GM19238 (cell line): ENCODE measurements at regions not wholly inside any gene's neighbourhood (a gene's known extent, or its start where the extent isn't known, plus 50 kb on each side); places are given as distances from the start of the nearest gene placed in this dataset.

Experiments used
- DNase-seq: peaks from one replicate; pipeline ENCODE4 v3.0.0; 2011; ENCODE audit warnings: low spot score; ENCODE audit not compliant: insufficient read length

- DNase-seq = no peak
These were observed 258.3 kb upstream of the SALL3 start for GRCh38 chr18:78721238-78721875.

GRCh38 chr18:78721981-78722380 lies 257.6 kb upstream of the SALL3 start:
- DNase-seq = no peak

- DNase-seq = no peak
These were observed 257.2 kb upstream of the SALL3 start for GRCh38 chr18:78722386-78722785.

DNA sequence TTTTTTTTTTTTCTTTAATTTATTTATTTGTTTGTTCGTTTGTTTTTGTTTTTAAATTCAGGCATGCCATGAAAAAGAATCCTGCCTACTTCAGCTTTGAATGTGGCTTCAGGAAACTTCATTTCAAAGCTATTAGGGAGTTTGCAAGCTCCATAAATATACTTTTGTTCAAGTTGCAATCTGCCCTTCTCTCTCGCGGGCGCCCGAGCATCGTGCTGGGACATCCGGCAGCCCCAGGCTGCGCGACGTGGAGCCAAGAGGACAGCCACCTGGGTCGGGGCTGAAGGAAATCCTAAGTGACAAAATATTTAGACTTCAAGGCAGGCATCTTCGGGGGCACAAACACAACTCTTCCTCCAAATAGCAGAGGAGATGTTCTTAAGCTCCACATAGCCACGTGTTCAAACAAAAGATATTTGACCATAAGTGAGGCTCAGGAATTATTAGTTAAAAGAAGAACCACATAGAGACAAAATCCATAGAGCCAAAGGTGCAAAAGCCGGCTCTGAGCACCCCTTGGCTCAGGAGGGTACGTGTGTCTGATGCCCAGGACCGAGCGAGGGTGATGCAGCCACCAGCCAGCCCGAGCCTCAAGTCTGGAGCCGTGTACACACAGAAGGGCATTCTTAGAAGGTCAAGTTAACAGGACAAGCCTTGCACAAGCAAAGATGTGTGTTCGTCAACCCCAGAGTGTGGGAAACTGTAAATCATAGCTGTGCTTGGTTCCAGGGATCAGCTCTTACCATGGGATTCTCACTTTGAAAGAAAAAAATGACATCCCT lies 256.5 kb upstream of the SALL3 start:
- no peak for DNase-seq

DNA sequence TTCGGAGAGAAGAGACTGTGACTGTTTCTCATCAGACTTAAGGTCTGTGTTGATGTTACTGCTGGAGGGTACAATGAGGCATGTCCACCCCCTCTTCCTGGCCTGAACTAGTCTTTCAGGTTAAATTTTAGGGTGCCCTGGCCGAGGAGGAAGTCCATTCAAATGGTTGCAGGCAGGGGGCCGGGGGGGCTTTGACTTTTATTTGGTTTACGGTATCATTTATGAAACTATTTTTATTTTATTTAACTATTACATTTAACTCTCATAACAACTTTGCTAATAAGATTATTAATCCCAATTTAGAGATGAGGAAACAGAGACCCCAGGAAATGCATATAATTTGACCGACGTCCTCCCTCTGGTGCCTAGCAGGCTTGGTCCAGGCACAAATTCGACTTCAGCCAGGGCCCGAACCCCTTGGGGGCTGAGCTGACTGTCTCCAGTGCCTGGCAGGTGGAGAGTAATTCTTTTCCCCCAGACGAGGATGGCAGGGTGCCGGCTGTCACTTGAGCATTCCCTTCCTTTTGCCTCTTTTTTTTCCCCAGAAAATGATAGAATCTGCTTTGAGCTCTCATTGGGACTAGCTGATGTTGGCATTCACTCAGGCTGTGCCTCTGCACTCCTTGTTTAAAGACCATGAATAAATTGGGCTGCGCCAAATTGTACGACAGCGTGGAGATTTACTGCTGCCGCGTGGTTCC lies 255.3 kb upstream of the SALL3 start:
- DNase-seq = no peak

DNA sequence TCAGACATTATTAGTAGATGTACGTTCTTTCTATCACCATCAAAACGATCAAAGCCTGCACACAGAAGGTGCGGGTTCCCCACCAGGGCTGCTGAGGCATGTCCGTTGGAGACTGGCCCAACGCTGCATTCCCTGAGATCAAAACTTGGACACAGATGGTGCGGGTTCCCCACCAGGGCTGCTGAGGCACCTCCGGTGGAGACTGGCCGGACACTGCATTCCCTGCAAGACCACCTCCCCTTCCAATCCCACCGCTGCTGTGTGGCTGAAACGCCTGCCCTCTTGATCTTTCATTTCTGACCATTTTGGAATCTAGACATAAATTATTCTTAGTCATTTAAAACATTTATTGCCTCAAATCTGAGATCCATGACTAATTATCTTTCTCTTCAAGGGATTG lies 254.2 kb upstream of the SALL3 start:
- no peak for DNase-seq

DNA sequence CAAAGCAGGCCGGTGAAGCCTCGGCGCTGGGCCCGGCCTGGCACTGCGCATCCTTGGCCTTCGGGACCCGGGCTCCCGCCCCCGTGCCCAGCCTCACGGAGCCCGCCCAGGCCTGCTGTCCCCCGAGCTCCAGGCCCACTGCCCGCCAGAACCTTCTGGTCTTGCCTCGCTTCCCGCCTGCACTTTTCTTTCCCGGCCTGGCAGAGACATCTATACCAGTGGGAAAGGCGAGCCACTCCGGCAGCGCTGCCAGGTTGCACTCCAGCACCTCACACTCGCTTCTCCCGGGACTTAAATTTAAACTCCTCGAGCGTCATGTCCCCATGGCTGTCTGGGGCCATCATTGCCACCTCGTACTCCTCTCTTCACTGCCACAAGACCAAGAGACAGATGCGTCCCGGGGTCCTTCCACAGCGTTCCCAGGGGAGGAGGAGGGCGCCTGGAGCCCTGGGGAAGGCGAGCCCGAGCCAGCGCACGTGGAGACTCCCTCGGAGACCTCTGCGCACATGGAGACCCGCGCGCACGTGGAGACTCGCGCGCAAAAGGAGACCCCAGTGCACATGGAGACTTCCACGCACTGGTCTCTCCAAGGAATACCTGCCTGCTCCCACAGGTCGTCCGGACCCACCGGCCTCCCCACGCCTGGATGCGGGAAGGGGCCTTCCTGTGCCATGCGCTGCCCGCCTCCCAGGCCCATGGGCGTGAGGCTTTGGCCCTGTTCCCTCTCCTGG lies 253.1 kb upstream of the SALL3 start:
- DNase-seq = no peak

DNA sequence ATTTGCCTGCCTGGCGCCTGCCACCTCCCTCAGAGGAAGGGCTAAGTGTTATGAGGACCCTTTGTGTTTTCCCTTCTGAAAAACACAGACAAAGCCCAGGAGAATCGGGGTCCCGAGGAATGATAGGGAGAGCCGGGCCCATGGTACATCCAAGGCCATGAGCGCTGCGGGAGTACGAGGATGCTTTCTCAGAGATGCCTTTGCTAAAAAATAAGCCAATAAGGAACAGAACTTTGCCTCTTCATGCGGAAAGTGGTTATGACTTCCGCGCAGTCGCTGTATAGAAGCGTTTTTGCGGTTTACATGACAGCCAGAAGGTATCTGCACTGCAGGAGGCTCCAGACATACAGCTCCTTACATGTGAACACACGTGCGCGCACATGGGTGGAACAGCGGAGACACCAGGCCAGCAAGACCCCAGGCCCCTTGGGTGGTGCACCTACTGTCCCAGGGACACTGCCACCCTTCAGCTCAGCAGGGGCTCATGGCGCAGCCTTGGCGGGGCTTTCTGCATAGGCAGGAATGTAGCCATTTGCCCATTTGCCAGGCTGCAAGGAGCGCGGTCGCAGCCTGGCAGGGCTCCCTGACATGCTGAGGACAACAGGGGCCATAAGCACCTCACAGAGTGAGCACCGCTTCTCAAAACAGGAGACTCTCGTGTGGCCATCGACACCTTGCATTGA lies 252.4 kb upstream of the SALL3 start:
- DNase-seq = no peak

DNA sequence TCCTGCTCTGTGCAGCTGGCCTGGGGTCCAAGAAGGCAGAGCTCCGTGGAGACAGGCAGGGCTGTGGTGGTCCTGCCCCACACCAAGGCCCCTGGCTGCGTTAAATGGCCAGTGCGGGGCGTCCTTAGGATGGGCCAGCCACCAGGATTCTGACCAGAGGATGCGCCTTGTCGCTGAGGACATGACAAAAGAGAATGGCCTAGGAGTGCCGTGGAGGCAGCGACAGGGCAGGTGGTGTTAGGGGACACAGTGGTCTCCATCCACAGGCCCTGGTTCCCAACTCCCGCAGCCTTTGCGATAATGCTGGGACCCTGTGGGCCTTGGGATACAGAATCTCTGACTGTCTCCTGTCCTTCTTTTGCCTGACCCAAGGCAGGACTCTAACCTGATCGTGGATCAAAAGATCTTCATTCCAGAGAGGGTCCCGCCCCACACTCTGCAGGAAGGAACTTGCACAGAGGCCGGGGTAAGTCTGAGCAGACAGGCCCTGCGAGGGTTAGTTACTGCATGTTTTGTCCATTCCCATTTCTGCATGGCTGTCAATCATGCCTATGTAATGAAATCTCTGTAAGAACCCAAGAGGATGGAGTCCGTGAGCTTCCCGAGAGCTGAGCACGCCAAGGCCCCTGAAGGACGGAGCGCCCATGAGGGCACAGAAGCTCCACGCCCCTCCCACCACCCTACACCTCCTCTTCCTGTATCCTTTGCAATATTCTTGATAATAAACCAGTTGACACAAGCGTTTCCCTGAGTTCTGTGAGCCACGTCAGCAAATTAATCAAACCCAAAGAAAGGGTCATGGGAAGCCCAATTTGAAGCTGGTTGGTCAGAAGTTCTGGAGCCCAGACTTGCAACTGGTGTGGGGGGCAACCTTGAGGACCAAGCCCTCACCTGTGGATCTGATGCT lies 251.5 kb upstream of the SALL3 start:
- DNase-seq = no peak

- DNase-seq = no peak
These were observed 250.7 kb upstream of the SALL3 start for GRCh38 chr18:78728784-78729467.

DNA sequence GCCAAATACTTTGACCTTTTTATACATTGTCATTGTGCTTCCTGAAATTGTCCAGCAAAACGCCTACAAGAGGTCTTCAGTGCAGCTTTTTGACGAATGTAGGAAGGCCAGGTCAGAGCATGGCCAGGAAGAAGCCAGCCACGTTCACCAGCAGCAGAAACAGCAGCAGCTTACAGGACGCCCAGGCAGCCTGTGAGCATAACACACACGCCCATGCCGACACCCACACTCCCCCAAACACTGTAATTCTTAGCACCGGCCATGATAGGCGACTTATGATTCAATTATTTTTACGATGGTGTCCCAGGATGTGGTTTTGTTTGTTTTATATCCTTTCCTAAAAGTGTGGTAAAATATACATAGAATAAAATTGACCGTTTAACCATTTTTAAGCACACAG lies 249.1 kb upstream of the SALL3 start:
- no peak for DNase-seq

- DNase-seq = no peak
These were observed 248.6 kb upstream of the SALL3 start for GRCh38 chr18:78731016-78731397.

DNA sequence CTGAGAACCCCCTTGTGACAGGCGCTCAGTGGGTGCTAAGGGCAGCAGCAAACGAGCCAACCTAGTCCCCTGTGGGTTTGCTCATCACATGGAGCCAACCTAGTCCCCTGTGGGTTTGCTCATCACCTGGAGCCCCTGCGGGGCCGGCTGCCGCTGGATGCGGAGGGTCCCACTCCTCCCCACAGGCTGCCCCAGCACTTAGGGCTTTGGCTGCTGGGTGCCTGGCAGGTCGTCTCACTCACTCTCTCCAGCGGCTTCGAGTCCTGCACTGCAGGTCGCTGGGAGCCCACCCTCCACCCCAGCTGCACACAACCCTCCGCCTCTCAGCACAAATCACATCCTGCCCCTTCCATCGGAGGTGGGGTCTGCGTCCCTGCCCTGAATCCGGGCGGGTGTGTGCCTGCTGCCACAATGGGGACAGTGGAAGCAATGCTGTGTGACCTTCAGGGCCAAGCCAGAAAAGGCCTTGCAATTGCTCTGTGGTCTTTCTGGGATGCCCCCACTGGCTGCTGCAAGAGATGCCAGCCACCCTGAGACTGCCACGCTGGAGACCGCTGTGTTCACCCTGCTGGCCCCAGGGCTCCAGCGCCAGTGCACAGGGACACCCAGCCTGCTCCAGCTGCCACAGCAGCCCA lies 248.1 kb upstream of the SALL3 start:
- DNase-seq = no peak

DNA sequence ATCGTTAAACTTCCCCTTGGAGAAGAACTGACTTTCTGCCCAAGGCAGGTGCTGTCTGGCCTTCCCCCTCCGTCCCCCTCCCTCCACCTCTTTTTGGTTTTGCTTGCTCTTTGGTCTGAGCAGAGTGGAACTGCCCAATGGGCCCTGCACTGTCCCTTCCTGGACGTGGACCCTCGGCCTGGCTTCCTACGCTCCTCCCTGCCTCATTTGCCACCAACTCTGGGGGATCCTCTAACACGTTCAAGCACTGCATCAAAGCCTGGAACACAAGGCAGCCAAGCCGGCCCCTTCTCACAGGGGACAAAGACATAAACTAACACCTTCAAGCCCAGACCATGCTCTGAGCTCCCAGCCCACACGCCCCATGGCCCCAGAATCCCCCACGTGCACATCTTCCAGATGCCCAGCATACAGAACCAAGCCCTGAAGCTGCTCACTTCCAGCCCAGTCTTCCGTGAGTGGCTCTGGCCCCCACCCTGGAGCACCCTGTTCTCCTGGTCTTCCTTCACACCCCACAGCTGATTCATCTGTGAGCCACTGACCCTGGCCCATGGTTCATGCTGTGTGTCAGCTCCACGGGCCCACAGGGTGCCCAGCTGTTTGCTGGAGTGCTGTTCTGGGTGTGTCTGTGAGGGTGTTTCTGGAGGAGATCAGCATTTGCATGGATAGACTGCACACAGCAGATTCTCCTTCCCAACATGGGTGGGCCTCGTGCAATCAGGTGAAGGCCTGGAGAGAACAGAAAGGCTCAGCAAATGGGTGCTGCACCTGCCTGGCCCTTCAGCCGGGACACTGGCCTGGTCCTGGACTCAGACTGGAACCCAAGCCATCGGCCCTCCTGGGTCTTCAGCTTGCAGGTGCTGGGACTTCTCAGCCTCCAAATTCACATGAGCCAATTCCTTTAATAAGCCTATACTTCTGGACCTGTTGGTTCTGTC lies 247.1 kb upstream of the SALL3 start:
- DNase-seq = no peak

DNA sequence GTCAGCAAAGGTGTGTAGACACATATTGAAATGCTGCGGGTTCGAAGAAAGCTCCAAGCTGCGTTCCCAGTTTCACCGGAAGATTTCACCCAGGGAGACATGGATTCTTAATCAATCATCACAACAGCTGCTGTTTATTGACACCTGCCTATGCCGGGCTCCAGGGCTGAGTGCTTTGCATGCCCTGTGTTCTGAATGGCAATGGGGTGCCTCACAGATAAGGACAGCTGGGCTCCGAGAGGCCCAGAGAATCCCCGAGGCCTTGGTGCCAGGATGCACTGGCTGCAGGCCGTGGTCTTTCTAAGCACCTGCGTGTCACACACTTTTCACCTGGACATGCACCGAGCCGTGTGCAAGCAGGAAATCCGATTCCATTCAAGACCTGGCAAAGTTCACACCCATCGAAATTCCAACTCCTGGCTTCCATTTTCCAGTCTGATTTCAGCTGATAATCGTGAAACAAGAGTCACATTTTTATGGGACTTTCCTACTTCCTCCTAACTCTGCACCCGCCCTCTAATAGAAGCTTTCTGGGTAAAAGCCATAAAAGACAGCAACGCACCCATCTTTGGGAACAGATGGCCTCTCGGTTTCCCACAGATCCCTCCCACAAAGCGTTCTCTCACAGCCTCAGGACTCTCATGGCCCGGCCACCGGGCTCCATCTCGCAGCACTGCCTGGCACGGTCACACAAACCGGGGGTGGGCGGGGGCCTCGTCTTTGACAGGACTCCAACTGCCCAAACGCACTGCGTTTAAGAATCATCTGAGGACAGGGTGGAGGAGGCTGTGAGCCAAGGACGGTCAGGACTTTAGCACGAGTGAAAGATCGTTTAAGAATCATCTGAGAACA lies 245.6 kb upstream of the SALL3 start:
- DNase-seq = no peak

GRCh38 chr18:78734614-78734945 lies 245.0 kb upstream of the SALL3 start:
- DNase-seq = no peak
